Retinal pigment epithelial cell (primary cell): ENCODE measurements at regions not wholly inside any gene's neighbourhood (a gene's known extent, or its start where the extent isn't known, plus 50 kb on each side); places are given as distances from the start of the nearest gene placed in this dataset.
"Not testable (repeated sequence)": the region's sequence is repeated elsewhere in the genome, so short reads cannot be mapped to it uniquely, and the experiment has no call there.

ENCODE experiments used
- DNase-seq: peaks from one replicate; pipeline ENCODE4 v3.0.0-alpha.2; 2010; ENCODE audit warnings: low read depth
- H3K4me3 ChIP-seq: 2 replicates; pipeline ENCODE4 v1.5.1; 2011; ENCODE audit warnings: mild to moderate bottlenecking, low read length, control low read depth, moderate library complexity
- TF ChIP-seq, protein P1 (sequence below): conservative IDR thresholded peaks from 2 replicates; pipeline ENCODE4 v1.5.1; 2011; ENCODE audit warnings: low read depth, low read length, control low read depth, inconsistent platforms

DNA sequence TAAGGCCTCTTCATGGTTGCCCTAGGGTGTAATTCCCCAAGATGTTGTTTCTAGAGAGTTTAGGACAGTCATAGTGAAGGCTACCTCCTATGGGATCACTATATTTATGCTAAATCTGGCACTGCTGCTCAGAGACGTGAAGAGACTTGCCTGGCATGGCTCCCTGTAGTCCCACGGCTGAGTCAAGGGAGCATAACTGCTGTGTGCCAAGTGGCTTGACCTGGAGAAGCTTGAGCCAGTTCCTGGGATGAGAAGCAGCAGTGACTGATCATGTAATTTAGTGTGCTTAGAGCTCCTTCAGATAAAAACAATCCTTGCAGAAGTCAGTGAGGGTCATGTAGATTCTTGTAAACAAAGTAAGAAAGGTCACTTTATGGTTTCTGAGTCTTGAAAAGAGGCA lies 68.9 kb upstream of the TSPAN2 start:
- TF ChIP-seq, protein P1, sequence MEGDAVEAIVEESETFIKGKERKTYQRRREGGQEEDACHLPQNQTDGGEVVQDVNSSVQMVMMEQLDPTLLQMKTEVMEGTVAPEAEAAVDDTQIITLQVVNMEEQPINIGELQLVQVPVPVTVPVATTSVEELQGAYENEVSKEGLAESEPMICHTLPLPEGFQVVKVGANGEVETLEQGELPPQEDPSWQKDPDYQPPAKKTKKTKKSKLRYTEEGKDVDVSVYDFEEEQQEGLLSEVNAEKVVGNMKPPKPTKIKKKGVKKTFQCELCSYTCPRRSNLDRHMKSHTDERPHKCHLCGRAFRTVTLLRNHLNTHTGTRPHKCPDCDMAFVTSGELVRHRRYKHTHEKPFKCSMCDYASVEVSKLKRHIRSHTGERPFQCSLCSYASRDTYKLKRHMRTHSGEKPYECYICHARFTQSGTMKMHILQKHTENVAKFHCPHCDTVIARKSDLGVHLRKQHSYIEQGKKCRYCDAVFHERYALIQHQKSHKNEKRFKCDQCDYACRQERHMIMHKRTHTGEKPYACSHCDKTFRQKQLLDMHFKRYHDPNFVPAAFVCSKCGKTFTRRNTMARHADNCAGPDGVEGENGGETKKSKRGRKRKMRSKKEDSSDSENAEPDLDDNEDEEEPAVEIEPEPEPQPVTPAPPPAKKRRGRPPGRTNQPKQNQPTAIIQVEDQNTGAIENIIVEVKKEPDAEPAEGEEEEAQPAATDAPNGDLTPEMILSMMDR: no peak
- DNase-seq: no peak
- H3K4me3 ChIP-seq: no peak overlapping the region

DNA sequence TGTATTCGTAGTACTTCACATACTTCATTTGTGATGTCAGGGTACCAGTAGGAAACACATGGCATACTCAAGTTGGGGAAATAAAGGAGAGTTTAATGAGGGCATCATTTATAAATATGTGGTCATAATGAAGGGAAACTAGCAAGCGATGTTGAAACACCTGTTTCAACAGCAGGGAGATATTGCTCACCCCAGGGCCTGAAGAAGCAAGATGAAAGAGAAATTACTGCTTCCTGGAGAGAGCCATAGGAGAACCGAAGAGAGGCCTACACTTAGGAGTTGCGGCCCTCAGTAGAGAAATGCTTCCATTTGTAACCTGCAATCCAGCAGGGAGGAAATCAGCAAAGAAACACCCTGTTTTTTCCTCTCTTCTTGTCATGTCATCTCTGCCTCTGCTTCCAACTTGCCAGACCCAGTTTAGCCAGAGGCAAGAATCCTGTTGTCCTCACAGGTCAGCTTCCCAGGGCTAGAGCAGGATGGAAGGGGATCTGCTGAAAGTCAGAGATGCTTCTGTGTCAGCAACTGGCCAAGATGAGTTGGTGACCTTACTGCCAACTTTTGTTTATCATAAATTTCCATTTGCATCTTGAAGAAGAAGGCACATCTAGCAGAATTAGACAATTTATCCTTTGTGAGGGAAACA lies 67.6 kb upstream of the TSPAN2 start:
- no peak overlapping the region for H3K4me3 ChIP-seq
- no peak for DNase-seq
- TF ChIP-seq, protein P1: no peak

DNA sequence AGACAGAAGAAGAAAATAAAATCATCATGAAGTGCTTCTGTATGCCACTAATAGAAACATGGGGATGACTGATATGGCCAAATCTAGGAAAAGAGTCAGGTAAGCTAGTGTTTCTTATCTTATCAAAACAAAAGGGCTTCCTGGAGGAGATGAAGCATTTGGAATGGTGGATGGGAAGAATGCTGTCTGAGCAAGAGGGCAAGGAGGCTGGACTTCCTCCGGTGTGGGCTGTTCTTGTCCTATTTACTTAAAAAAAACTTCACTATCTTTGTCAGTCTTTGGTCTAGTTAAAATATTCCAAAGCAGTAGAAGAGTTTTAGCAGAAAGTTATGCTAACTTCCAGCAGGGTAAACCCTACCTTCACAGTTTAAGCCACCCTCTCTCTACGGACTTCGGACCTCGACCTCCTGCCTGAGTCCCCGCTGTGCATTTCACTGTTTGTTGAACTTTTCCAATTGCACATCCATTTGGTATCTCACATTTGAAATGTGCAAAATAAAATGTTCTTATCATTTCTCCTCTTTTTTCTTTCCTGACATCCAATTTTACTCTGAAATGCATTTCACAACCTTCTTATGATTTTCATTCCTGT lies 64.8 kb upstream of the TSPAN2 start:
- TF ChIP-seq, protein P1: no peak
- DNase-seq: no peak
- H3K4me3 ChIP-seq: no peak overlapping the region

DNA sequence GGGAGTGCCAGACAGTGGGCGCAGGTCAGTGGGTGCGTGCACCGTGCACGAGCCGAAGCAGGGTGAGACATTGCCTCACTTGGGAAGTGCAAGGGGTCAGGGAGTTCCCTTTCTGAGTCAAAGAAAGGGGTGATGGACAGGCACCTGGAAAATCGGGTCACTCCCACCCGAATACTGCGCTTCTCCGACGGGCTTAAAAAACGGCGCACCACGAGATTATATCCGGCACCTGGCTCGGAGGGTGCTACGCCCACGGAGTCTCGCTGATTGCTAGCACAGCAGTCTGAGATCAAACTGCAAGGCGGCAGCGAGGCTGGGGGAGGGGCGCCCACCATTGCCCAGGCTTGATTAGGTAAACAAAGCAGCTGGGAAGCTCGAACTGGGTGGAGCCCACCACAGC lies 58.6 kb upstream of the TSPAN2 start:
- H3K4me3 ChIP-seq, DNase-seq: not testable (repeated sequence)

DNA sequence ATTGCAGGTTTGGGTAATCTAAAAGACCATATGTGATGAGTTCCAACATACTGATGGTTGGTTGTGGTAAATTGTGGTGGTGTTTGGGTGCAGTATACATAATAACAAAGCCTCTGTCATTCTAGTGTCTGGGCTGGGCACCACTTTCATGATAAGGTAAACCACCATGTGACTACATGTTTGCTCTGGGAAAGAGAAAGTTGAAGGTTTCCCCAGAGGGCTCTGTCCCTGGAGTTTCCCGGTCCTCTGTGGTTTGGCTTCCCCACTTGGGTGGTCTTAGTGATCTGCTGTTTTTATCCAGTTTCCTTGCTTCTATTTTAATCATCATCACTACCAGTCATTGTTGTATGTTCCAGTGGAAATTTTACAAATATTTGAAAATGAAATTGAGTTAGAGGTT lies 55.9 kb upstream of the TSPAN2 start:
- no peak overlapping the region for H3K4me3 ChIP-seq
- TF ChIP-seq, protein P1: no peak
- DNase-seq: no peak

DNA sequence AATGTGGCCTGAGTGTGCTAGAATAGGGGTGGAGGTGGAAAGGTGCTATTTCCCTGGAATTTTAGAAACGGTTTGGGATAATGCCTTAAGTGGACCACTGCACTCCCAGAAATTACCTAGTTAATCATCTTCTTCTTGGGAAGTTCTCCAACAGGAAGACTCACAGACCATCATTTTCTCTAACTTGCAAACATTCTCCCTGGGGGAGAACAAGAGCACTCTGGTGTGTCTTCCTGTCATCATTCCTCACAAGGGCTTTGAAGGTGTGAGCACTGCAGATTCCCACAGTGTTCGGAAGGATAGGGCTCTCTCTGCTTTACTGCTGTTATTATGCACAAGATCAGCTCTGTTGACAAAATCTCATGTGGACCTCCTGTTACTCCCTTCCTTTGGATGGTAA lies 54.9 kb upstream of the TSPAN2 start:
- H3K4me3 ChIP-seq: no peak overlapping the region
- TF ChIP-seq, protein P1: no peak
- no peak for DNase-seq

DNA sequence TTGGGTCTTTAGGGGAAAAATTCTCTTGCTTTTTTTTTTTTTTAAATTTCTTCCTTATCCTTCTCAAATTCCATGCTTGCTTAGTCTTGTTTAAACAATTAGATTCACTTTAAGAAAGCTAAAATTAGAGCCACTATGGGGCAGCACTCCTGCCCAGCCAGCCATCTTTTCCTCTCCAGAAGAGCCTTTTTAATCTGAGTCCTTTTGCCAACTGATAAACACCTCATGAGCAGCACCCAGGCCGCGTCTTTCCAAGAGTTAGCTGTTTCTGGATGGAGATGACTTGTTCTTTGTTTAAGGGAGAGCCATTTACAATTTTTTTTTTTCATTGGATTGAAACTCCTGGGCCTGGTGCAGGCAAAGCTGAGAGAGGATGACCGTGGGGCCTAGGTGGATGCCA lies 53.3 kb upstream of the TSPAN2 start:
- TF ChIP-seq, protein P1: peak; percentile 34
- DNase-seq: no peak
- no peak overlapping the region for H3K4me3 ChIP-seq
